Caco-2 (cell line): ENCODE measurements at regions not wholly inside any gene's neighbourhood (a gene's known extent, or its start where the extent isn't known, plus 50 kb on each side); places are given as distances from the start of the nearest gene placed in this dataset.

Experiments used
- BruUV-seq: library from RNA; stranded (reverse); fragments of 400-500 nt; replicated peaks from 2 replicates; lab custom pipeline; 2021; lab: Mats Ljungman, UMichigan
- CTCF ChIA-PET: fragments of 300-600 bp; sonication (Branson Sonifier 250); formaldehyde crosslinking; loops from one replicate; lab custom pipeline; 2022; ENCODE audit warnings: antibody characterized with exemption; lab: Charles Lee
- POLR2A ChIA-PET: fragments of 300-600 bp; sonication (Branson Sonifier 250); formaldehyde crosslinking; loops from one replicate; lab custom pipeline; 2022; ENCODE audit warnings: antibody characterized with exemption; lab: Charles Lee
- DNase-seq, 2 experiments: peaks; one replicate each; pipeline versions ENCODE4 v3.0.0 to v3.0.0-alpha.2; 2020 to 2022
- H3K27me3 ChIP-seq: replicated peaks from 2 replicates; pipeline ENCODE4 v1.6.0; 2011; ENCODE audit warnings: low read length; ENCODE audit not compliant: control insufficient read depth, insufficient read depth
- H3K36me3 ChIP-seq: 2 replicates; pipeline ENCODE4 v1.5.1; 2011; ENCODE audit warnings: low read length; ENCODE audit not compliant: control insufficient read depth, insufficient read depth
- H3K4me1 ChIP-seq: fragments of 250-450 bp; sonication (Bioruptor Pico); 2 replicates; pipeline ENCODE4 v1.5.1; 2020; ENCODE audit warnings: mild to moderate bottlenecking
- H3K4me3 ChIP-seq: 2 replicates; pipeline ENCODE4 v1.5.1; 2011; ENCODE audit warnings: low read depth, mild to moderate bottlenecking, control low read depth, low read length
- H3K9me3 ChIP-seq: fragments of 250-450 bp; sonication (Bioruptor Pico); 2 replicates; pipeline ENCODE4 v1.5.1; 2020; ENCODE audit warnings: mild to moderate bottlenecking, moderate library complexity
- H3K27ac Mint-ChIP-seq: one replicate; pipeline ENCODE4 v1.8.0; 2022; ENCODE audit warnings: mixed read lengths; ENCODE audit not compliant: unreplicated experiment
- H3K27me3 Mint-ChIP-seq: one replicate; pipeline ENCODE4 v1.8.0; 2022; ENCODE audit warnings: mixed read lengths; ENCODE audit not compliant: insufficient read depth, unreplicated experiment
- H3K36me3 Mint-ChIP-seq: one replicate; pipeline ENCODE4 v1.8.0; 2022; ENCODE audit warnings: mild to moderate bottlenecking, mixed read lengths; ENCODE audit not compliant: insufficient read depth, unreplicated experiment
- H3K4me1 Mint-ChIP-seq: one replicate; pipeline ENCODE4 v1.8.0; 2022; ENCODE audit warnings: low read depth, mixed read lengths; ENCODE audit not compliant: unreplicated experiment
- H3K4me3 Mint-ChIP-seq: one replicate; pipeline ENCODE4 v1.8.0; 2022; ENCODE audit warnings: mild to moderate bottlenecking, moderate library complexity, mixed read lengths; ENCODE audit not compliant: unreplicated experiment
- H3K9me3 Mint-ChIP-seq: one replicate; pipeline ENCODE4 v1.8.0; 2022; ENCODE audit warnings: mixed read lengths; ENCODE audit not compliant: unreplicated experiment
- CTCF ChIP-seq, 2 experiments: fragments of 200-600 bp in 1 of 2; IDR thresholded peaks; 1 replicate in 1 of 2; 2 replicates in 1 of 2; pipeline versions ENCODE4 v1.5.1 to v1.8.0; 2011 to 2022; ENCODE audit warnings: antibody characterized with exemption in 1 of 2, control low read depth in 1 of 2, inconsistent platforms in 1 of 2, low read depth in 1 of 2, low read length in 1 of 2, mild to moderate bottlenecking in 1 of 2, moderate library complexity in 1 of 2; ENCODE audit not compliant: insufficient read depth in 1 of 2, severe bottlenecking in 1 of 2, unreplicated experiment in 1 of 2
- intact Hi-C: fragments of 100-400 bp; cut with micrococcal nuclease; formaldehyde crosslinking; loops from one replicate; pipeline ENCODE4 v1.10.0; 2022; ENCODE audit not compliant: unreplicated experiment

GRCh38 chrX:37943554-37944344 lies 62.6 kb upstream of the SYTL5 start:
- H3K27ac Mint-ChIP-seq: no peak overlapping the region
- no peaks in the 10 kb centered on the region for H3K4me1 Mint-ChIP-seq
- no peaks in the 10 kb centered on the region for H3K36me3 Mint-ChIP-seq
- no peaks in the 10 kb centered on the region for H3K36me3 ChIP-seq
- no peak for TF ChIP-seq CTCF (IDR thresholded peaks at IDR 0.05; ENCODE audit: insufficient read depth in 1 of 2, low read depth in 1 of 2, low read length in 1 of 2, severe bottlenecking in 1 of 2, unreplicated experiment in 1 of 2)
- H3K9me3 Mint-ChIP-seq: peaks cover 8% of the 10 kb centered on the region
- CTCF ChIA-PET: interaction anchor here (0.6 kb wide), 1 partner anchor 282 kb away, joined by 4 read pairs; no protein-coding TSS in a partner anchor
- no peak for DNase-seq
- no peaks in the 10 kb centered on the region for H3K27me3 ChIP-seq
- intact Hi-C loops: no loop called here
- POLR2A ChIA-PET: no interaction called here
- H3K4me1 ChIP-seq: no peaks in the 10 kb centered on the region
- H3K9me3 ChIP-seq: no peaks in the 10 kb centered on the region
- no TSS peak for BruUV-seq
- no peaks in the 10 kb centered on the region for H3K27me3 Mint-ChIP-seq
- H3K4me3 Mint-ChIP-seq: no peak overlapping the region
- no peak overlapping the region for H3K4me3 ChIP-seq

GRCh38 chrX:37946197-37946596 lies 60.2 kb upstream of the SYTL5 start:
- Histone ChIP-seq H3K27me3 (no peaks in the 10 kb centered on the region), H3K36me3 (no peaks in the 10 kb centered on the region), H3K4me3 (no peak overlapping the region), H3K4me1 (no peaks in the 10 kb centered on the region), H3K9me3 (no peaks in the 10 kb centered on the region)
- no peak for TF ChIP-seq CTCF (IDR thresholded peaks at IDR 0.05; ENCODE audit: insufficient read depth in 1 of 2, low read depth in 1 of 2, low read length in 1 of 2, severe bottlenecking in 1 of 2, unreplicated experiment in 1 of 2)
- H3K27ac Mint-ChIP-seq: no peak overlapping the region
- intact Hi-C loops: no loop called here
- no peaks in the 10 kb centered on the region for H3K27me3 Mint-ChIP-seq
- BruUV-seq: no TSS peak
- H3K9me3 Mint-ChIP-seq: peaks cover 8% of the 10 kb centered on the region
- CTCF ChIA-PET: no interaction called here
- POLR2A ChIA-PET: no interaction called here
- DNase-seq: no peak
- H3K4me3 Mint-ChIP-seq: no peak overlapping the region
- no peaks in the 10 kb centered on the region for H3K36me3 Mint-ChIP-seq
- H3K4me1 Mint-ChIP-seq: no peaks in the 10 kb centered on the region

- ChIA-PET POLR2A (no interaction called here), CTCF (no interaction called here)
- no peak overlapping the region for H3K4me3 ChIP-seq
- peaks cover 19% of the 10 kb centered on the region for H3K4me1 ChIP-seq
- no peaks in the 10 kb centered on the region for H3K36me3 ChIP-seq
- intact Hi-C loops: no loop called here
- TF ChIP-seq CTCF (IDR thresholded peaks at IDR 0.05; ENCODE audit: insufficient read depth in 1 of 2, low read depth in 1 of 2, low read length in 1 of 2, severe bottlenecking in 1 of 2, unreplicated experiment in 1 of 2): no peak
- Mint-ChIP-seq H3K27me3 (no peaks in the 10 kb centered on the region), H3K36me3 (no peaks in the 10 kb centered on the region), H3K27ac (no peak overlapping the region), H3K9me3 (no peaks in the 10 kb centered on the region), H3K4me3 (no peak overlapping the region), H3K4me1 (peaks cover 19% of the 10 kb centered on the region)
- no TSS peak for BruUV-seq
- no peaks in the 10 kb centered on the region for H3K9me3 ChIP-seq
- H3K27me3 ChIP-seq: no peaks in the 10 kb centered on the region
- DNase-seq: no peak
Observed at GRCh38 chrX:37955273-37955672, 51.1 kb upstream of the SYTL5 start.
